ENCODE measurements at regions not wholly inside any gene's neighbourhood (a gene's known extent, or its start where the extent isn't known, plus 50 kb on each side); places are given as distances from the start of the nearest gene placed in this dataset.

GRCh38 chr12:91418221-91419090, 235.8 kb upstream of the DCN start:
- no peak for DNase-seq

- no peak for DNase-seq
Observed at GRCh38 chr12:91417650-91418049, 235.0 kb upstream of the DCN start.

GRCh38 chr12:91414636-91415035, 232.0 kb upstream of the DCN start:
- no peak for DNase-seq

- DNase-seq: no peak
Observed at GRCh38 chr12:91413581-91414546, 231.2 kb upstream of the DCN start.

- DNase-seq: no peak
Observed at GRCh38 chr12:91406920-91407341, 224.3 kb upstream of the DCN start.

- no peak for DNase-seq
Observed at GRCh38 chr12:91404441-91404840, 221.8 kb upstream of the DCN start.

GRCh38 chr12:91401190-91401589, 218.6 kb upstream of the DCN start:
- no peak for DNase-seq

GRCh38 chr12:91400271-91400670, 217.7 kb upstream of the DCN start:
- DNase-seq: no peak

- DNase-seq: no peak
Observed at GRCh38 chr12:91397866-91398532, 215.4 kb upstream of the DCN start.

- no peak for DNase-seq
Observed at GRCh38 chr12:91396293-91396692, 213.7 kb upstream of the DCN start.

- DNase-seq: no peak
Observed at GRCh38 chr12:91395628-91396135, 213.1 kb upstream of the DCN start.

- no peak for DNase-seq
Observed at GRCh38 chr12:91394903-91395302, 212.3 kb upstream of the DCN start.

GRCh38 chr12:91388573-91388972, 206.0 kb upstream of the DCN start:
- DNase-seq: no peak

- no peak for DNase-seq
Observed at GRCh38 chr12:91387461-91388134, 205.0 kb upstream of the DCN start.

GRCh38 chr12:91384806-91385205, 202.2 kb upstream of the DCN start:
- DNase-seq: no peak

GRCh38 chr12:91384366-91384765, 201.7 kb upstream of the DCN start:
- DNase-seq: no peak

- no peak for DNase-seq
Observed at GRCh38 chr12:91383099-91383498, 200.5 kb upstream of the DCN start.

- DNase-seq: peak; percentile 38
Observed at GRCh38 chr12:91382081-91382543, 199.5 kb upstream of the DCN start.

- DNase-seq: no peak
Observed at GRCh38 chr12:91381309-91381804, 198.7 kb upstream of the DCN start.

- DNase-seq: no peak
Observed at GRCh38 chr12:91380631-91381030, 198.0 kb upstream of the DCN start.

GRCh38 chr12:91379051-91379775, 196.6 kb upstream of the DCN start:
- no peak for DNase-seq
